COLO829 (cell line): ENCODE measurements at regions not wholly inside any gene's neighbourhood (a gene's known extent, or its start where the extent isn't known, plus 50 kb on each side); places are given as distances from the start of the nearest gene placed in this dataset.

ENCODE experiments used
- DNase-seq: peaks from one replicate; pipeline ENCODE4 v3.0.0; 2012; ENCODE audit warnings: low spot score

DNA sequence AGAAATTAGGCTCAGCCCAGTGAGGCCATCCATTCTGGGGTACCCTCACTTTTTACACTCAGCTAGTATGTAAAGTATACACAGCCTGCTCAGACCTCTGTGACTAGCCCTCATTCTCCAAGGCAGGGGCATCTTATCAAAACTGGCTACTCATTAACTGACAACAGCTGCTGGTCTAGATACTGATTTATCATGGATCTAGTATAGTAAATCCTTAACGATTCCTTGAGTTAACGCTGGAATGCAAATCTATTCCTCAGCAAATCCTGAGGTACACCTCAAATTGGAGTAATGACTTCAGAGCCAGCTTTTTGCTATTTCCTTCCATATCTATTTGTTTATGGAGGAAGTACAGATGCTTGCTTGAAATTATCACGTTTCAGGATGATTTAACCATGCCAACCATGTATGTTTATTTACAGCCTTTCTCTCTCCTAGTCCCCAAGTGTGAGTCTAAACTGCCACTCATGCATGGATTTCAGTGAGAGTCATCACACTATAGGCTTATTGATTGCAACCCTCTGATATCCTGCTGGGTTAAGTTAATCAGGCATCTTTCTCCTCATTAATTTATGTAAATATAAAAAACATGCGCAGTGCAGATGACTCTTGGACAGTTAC lies 70.2 kb upstream of the DOK6 start:
- no peak for DNase-seq

DNA sequence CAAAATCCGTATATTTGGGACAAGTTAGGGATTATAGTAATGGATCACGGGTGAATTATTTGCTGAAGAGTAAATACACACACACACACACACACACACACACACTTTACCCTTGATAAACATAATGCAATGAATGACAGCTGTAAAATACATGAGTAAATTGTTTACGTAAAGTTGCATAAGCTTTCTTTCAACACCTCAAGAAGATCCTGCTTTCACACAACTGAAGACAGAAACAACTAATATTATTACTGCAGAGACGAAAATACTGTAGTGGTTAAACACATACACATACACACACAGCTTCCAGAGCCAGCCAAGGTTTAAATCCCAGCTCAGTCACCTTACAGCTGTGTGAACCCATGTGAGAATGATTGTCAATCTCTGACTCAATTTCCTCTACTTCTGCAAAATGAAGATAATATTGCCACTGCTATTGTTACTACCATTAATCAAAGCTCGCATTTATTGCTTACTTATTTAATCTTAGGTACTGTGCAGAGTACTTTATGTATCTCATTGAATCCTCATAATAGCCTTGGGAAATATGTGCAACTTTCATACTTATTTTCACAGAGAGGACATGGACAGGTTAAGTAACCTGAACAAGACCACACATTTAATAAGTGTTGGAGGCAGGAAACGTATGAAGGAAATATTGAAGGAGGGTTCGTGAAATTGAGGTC lies 50.6 kb upstream of the DOK6 start:
- DNase-seq = no peak
